ENCODE measurements at regions not wholly inside any gene's neighbourhood (a gene's known extent, or its start where the extent isn't known, plus 50 kb on each side); places are given as distances from the start of the nearest gene placed in this dataset.

GRCh38 chr9:89775641-89776040, 170.8 kb downstream of the GADD45G start:
- no peak for DNase-seq

GRCh38 chr9:89776795-89777525, 172.1 kb downstream of the GADD45G start:
- DNase-seq: no peak

- DNase-seq: no peak
Measured at GRCh38 chr9:89777544-89777943, 172.7 kb downstream of the GADD45G start.

DNA sequence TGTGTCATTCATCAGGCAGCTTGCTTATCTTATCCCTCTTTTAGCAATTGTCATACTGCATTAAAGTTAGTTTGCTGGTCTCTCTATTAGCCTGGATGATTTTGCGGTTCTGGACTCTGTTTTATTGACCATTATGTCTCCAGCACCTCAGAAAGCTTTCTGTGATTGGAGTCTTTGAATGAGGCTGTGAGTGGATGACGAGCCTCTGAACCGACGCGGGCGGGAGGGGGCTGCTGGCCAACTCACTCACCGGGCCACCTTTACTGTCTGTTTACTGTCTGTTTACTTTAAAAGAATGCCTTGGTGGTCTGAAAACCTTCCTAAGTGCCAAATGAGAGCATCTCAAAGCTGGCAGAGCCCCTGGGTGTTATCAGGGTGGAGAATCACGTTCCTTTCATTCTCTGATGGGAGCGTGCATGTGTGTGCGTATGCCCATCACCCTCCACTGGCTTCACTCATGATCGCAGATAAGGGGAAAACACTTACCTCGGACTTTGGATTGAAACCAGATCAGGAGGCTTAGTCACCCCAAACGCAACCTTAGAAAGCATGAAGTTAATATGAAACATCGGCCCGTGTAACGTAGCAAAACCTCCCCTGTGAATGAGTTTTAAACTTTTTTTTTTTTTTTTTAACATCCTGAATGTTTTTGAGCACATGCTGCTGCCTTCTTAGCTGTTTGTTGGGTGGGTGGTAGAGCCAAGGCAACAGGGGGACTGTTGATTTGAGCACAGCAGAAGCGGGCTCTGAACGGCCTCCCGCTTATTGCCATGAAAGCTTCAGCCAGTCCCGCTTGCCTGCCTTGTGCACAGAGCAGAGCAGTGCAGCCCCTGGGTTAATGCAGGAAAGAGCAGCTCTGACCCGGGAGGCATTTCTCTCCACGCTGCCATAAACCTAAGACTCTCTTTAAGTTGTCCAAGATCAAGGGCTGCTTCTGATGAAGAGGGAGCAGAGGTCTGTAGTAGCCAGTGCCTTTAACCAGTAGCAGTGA, 173.6 kb downstream of the GADD45G start:
- DNase-seq: no peak

- no peak for DNase-seq
Measured at GRCh38 chr9:89779405-89780203, 174.8 kb downstream of the GADD45G start.

DNA sequence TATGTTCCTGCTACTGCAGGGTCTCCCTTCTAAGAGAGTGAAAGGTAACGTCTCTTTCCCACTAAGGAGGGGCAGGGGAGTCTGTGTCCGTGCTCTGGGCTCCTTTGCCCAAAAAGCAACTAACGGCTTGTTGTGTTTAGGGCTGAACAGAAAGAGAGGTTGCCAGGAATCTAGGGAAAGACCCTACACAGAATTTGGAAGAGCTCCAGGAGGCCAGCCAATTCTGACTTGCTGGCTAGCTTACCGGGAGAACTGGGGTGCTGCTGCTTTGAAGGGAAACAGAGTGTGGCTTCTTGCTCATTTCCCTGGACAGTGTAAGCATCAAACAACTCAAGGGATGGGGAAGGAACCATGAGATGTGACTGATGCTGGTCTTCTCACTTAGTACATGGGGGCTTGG, 176.1 kb downstream of the GADD45G start:
- no peak for DNase-seq

DNA sequence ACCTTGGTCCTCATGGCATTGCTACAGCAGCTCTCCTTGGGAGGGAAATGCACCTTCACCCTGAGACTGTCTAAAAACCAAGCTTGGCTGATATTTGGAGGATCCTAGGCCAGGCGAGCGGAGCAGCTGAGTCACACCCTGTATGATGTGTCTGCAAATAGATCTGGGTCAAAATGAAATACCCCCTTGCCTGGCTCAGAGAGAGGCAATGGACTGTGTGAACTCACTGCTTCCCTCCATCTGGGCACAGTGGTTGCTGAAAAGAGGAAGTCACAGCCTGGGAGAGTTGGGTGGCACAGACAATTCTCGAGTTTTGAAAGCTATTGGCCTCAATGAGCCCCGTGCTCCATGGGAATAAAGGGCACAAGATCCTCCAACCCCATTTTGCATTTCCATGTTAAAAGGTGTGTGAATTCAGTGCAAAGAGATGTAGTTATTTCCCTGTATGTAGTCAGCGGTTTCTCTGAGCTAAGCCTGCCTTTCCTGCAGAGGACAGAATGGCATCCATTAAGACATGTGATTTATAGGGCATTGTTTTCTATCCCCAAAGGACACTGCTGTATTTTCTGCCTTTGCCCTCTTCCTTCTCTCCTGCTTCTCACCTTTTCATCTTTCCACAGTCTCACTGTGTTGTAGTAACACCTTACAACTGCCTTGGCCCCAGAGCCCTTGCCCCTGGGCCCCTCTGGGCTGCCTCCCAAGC, 177.2 kb downstream of the GADD45G start:
- DNase-seq: no peak

DNA sequence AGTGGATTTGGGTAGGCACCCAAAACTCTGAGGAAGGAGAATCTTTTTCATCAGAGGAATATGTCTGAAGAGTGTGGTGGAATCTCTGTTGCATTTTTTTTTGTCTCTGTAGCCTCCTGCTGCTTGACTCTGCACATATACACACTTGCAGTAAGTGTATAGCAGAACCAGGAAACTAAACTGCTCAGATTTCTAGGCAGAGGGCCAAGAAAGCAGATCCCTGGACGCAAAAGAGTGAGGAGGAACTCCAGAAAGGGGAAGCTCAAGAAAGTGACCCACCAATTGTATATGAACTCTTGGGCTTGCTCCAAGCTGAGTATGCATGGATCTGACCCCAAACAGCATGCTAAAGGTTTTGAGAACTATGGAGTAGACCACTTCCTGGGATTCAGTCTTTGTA, 181.8 kb downstream of the GADD45G start:
- no peak for DNase-seq

GRCh38 chr9:89787595-89787994, 182.8 kb downstream of the GADD45G start:
- DNase-seq: no peak

- DNase-seq: no peak
Measured at GRCh38 chr9:89788434-89788833, 183.6 kb downstream of the GADD45G start.

- DNase-seq: no peak
Measured at GRCh38 chr9:89789922-89790510, 185.2 kb downstream of the GADD45G start.

DNA sequence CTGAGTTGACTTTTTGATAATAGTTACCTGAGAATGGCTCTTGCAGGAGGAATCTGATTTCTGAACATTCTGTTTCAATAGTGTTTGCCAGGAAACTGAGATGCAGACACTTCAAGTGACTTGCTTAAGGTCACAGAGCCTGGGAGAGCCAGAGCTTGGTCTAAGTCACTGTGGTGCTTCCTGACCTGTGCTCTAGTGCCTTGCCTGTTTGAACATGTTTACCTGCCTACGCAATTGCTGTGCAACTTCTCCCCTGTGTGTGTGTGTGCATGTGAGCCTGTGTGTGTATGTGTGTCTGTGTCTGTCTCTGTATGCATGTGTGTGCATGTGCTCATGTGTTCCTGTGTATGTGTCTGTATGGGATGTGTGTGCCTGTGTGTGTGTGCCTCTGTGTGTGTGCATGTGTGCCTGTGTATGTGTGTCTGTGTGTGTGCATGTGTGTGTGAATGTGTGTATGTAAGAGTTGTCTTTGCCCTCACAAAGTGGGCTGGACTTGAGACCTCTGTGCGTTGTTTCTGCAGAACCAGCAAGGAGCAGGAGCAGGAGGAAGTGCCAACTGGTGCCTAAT, 185.8 kb downstream of the GADD45G start:
- no peak for DNase-seq

DNA sequence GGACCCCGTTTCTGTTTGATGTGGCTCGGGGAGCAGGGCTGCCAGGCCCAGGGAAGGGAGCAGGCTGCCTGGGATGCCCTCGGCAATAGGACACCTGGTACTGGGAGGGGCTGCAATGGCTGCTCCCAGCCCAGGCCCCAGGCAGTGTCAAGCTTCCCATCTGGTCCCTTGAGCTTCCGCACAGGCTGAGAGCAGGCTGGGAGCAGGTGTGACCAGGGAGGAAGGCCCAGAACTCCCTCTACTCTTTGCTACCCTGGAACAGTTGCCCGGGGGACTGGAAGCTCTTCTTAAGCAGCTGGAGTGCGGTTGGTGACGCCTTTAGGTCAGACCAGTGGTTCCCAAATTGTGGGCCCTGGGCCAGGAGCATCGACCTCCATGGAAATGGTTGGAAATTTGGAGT, 186.9 kb downstream of the GADD45G start:
- no peak for DNase-seq

- no peak for DNase-seq
Measured at GRCh38 chr9:89792189-89793123, 187.6 kb downstream of the GADD45G start.

- no peak for DNase-seq
Measured at GRCh38 chr9:89793124-89793495, 188.3 kb downstream of the GADD45G start.

GRCh38 chr9:89793551-89793950, 188.7 kb downstream of the GADD45G start:
- DNase-seq: no peak

DNA sequence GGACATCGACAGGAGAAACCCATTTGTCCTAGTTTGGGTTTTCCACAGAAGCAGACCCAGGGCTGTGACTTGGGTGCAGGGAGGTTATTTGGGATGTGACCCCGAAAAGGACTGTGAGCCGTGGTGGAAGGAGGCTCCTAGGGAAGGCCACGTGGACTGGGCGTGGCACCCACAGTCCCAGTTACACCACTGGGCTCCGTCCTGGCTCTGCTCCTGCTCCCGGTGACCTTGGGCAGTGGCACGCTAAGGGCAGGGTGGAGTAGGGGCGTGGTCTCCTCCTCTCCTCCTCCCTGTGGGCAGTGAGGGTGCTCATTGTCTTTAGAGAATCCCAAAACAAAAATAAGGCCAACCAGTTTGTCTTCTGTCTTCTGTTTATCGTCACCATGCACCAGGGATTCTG, 190.1 kb downstream of the GADD45G start:
- DNase-seq: no peak

DNA sequence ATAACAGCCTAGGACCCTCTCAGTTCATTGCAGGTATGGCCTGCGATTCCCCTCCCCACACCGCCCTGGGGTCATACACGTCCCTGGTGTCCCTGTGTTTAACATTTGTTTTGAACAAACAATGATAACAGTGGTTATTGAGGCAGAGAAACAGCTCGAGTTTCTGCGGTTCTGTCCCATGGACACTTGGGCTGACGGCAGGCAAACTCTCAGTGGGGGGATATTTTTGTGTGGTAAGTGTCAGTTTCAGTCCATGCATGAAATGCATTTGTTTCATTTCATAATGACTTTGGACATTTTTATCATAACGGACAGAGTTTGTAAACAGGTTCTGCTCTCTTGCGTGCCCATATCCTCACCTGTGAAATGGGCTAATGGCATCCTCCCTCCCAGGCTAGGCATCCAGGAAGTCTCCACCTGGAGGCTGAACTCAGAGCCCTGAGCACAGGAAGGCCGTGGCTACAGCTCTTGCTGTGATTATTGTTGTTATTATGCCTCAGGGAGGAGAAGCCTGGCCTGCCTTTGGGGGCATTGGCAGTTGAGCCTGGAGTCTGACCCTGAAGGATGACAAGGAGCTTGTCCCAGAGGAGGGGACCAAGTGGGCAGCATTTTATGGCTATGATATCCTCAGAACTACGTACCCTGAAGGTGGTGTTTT, 190.9 kb downstream of the GADD45G start:
- DNase-seq: no peak

DNA sequence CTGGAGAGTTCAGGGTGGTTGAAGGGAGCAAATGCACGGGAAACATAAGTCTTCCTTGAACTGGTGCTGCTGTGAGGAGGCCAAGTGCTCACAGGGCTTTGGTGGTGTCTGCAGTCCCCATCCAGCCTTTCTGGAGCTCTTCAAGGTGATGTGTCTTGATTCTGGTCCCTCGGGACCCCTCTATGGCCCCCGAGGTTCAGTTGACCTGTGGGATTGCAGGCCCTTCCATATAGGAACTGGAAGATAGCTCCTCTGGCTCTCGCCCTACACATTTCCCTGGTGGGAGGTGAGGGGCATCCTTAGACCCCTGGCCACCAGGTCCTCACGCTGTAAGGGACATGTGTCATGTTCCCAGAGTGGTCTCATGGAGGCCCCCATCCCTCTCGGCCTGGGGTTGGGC, 191.8 kb downstream of the GADD45G start:
- DNase-seq: no peak

DNA sequence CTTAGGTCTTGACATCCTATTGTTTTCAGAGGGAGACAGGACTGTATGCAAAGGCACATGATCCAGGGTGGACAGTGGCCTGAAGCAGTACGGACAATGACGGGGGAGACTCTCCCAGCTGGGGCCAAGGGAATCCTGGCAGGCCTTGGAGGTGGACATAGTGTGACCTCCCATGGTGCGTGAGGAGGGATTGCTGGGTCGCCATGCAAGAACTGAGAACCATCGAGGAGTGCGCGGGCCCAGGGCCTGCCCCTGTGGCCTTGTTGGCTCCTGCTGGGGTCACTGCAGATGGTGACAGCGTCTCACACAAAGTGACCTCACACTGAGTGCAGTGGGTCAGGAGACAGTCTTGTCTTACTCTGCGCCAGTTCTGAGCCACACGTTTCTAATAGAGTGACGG, 192.4 kb downstream of the GADD45G start:
- DNase-seq: no peak
